Adipocyte (in vitro differentiated cells): ENCODE measurements at regions not wholly inside any gene's neighbourhood (a gene's known extent, or its start where the extent isn't known, plus 50 kb on each side); places are given as distances from the start of the nearest gene placed in this dataset.
"Not testable (repeated sequence)": the region's sequence is repeated elsewhere in the genome, so short reads cannot be mapped to it uniquely, and the experiment has no call there.

Experiments used
- DNase-seq: peaks from one replicate; pipeline ENCODE4 v3.0.0-alpha.2; 2015; ENCODE audit warnings: low read depth
- H3K27me3 ChIP-seq: replicated peaks from 2 replicates; pipeline ENCODE4 v1.7.0; 2013; ENCODE audit warnings: mild to moderate bottlenecking, low read length, moderate library complexity; ENCODE audit not compliant: control insufficient read depth, insufficient read depth
- H3K36me3 ChIP-seq: 2 replicates; pipeline ENCODE4 v1.7.0; 2013; ENCODE audit warnings: low read length, mild to moderate bottlenecking, moderate library complexity; ENCODE audit not compliant: control insufficient read depth, insufficient read depth, severe bottlenecking
- H3K4me1 ChIP-seq: 2 replicates; pipeline ENCODE4 v1.7.0; 2013; ENCODE audit warnings: mild to moderate bottlenecking, low read length, moderate library complexity; ENCODE audit not compliant: control insufficient read depth, insufficient read depth
- H3K4me3 ChIP-seq: 2 replicates; pipeline ENCODE4 v1.7.0; 2013; ENCODE audit warnings: mild to moderate bottlenecking, low read length, moderate library complexity
- H3K9ac ChIP-seq: 2 replicates; pipeline ENCODE4 v1.7.0; 2013; ENCODE audit warnings: mild to moderate bottlenecking, low read length, moderate library complexity
- H3K9me3 ChIP-seq: 2 replicates; pipeline ENCODE4 v1.7.0; 2013; ENCODE audit warnings: mild to moderate bottlenecking, low read length, moderate library complexity; ENCODE audit not compliant: control insufficient read depth

DNA sequence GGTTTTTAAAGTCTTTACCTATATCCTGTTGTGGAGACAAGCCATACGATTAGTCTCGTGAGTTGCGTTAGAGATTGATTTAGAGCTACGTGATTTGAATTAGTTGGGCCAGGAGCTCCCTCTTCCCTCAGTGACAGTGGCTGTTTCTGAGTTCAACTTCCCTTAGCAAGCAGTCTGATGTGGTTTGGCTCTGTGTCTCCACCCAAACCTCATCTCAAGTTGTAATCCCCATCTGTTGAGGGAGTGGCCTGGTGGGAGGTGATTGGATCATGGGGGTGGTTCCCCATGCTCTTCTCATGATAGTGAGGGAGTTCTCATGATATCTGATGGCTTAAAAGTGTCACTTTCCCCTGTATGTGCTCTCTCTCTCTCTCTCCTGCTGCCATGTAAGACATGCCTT lies 192.9 kb upstream of the PTGFR start:
- Histone ChIP-seq H3K4me3 (no peak overlapping the region), H3K27me3 (no peaks in the 10 kb centered on the region), H3K9me3 (no peaks in the 10 kb centered on the region), H3K36me3 (no peaks in the 10 kb centered on the region), H3K4me1 (peaks cover 6% of the 10 kb centered on the region), H3K9ac (no peak overlapping the region)
- DNase-seq, result no peak

DNA sequence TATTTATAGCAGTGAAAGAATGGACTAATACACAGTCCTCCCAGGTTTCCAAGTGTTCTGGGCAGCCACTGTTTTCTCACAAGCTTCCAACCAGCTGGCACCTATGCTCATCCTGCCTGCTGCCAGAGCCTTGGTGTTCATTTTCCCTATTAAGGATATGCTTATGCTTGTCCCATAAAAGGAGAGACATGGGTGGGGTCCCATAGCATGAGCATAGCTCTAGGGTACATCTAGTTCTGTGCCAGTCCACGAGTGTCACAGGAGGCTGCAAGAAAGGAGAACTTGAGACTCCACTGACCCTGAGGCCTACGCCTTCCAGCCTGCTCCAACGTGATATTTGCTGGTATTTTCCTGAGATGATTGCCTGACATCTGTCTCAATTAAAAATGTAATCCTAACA lies 192.4 kb upstream of the PTGFR start:
- Histone ChIP-seq H3K4me3 (no peak overlapping the region), H3K9ac (no peak overlapping the region), H3K36me3 (no peaks in the 10 kb centered on the region), H3K4me1 (peaks cover 8% of the 10 kb centered on the region), H3K27me3 (no peaks in the 10 kb centered on the region), H3K9me3 (no peaks in the 10 kb centered on the region)
- DNase-seq, result no peak

DNA sequence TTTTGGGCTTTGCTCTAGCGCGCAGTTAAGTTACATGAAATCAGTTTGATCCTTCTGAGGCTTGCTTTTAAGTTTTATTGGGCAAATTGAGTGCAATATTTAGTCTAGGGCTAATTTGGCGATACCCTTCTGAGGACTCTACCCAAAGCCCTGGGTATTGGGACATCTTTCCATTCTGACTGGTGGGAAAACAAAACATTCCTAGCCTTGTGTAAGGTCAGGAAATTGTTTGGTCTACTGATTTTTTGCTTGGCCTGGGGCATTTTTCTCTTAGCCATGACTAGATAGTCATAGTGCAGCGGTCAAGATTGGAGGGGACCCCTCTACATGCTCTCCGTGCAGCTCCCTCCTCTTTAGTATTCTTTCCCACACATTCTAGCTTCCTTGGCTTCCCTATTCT lies 189.6 kb upstream of the PTGFR start:
- no peak overlapping the region for H3K4me3 ChIP-seq
- no peaks in the 10 kb centered on the region for H3K9me3 ChIP-seq
- DNase-seq, result peak; percentile 34

DNA sequence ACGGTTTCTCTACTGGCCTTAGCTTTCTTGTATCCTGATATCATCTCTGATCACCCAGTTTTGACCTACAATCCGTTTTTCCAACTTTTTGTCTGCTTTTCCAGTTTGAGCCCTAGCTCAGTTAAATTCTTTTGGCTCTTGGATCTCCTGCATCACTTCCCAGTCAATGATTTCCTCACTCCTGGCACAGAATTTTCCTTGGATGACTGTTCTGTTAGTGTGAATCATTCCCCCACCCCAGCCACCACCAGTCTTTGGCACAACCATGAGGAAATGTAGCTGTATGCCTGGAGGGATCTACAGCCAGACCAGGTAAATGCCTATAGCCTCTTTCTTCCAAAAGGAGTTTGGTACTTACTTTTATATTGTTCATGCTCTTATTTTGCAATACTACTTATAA lies 187.2 kb upstream of the PTGFR start:
- H3K9me3 ChIP-seq, result no peaks in the 10 kb centered on the region

More for the DNA sequence above, 189.6 kb upstream of the PTGFR start:
- Histone ChIP-seq H3K27me3 (no peaks in the 10 kb centered on the region), H3K4me1 (peaks cover 23% of the 10 kb centered on the region), H3K9ac (no peak overlapping the region), H3K36me3 (no peaks in the 10 kb centered on the region)

GRCh38 chr1:78304341-78304740 lies 186.4 kb upstream of the PTGFR start:
- no peak overlapping the region for H3K9ac ChIP-seq
- no peak for DNase-seq

More for the DNA sequence above, 187.2 kb upstream of the PTGFR start:
- DNase-seq, result peak; percentile 87
- H3K9ac ChIP-seq, result peak overlapping the region; percentile 32
- H3K4me3 ChIP-seq, result peak overlapping the region; percentile 4
- peaks cover 23% of the 10 kb centered on the region for H3K4me1 ChIP-seq
- no peaks in the 10 kb centered on the region for H3K27me3 ChIP-seq
- H3K36me3 ChIP-seq, result no peaks in the 10 kb centered on the region

GRCh38 chr1:78304761-78305160 lies 186.0 kb upstream of the PTGFR start:
- Histone ChIP-seq H3K36me3 (no peaks in the 10 kb centered on the region), H3K4me1 (peaks cover 23% of the 10 kb centered on the region), H3K9ac (no peak overlapping the region), H3K9me3 (no peaks in the 10 kb centered on the region), H3K27me3 (no peaks in the 10 kb centered on the region), H3K4me3 (peak overlapping the region; percentile 31)
- no peak for DNase-seq

More at GRCh38 chr1:78304341-78304740, 186.4 kb upstream of the PTGFR start:
- H3K27me3 ChIP-seq, result no peaks in the 10 kb centered on the region
- peak overlapping the region; percentile 31 for H3K4me3 ChIP-seq
- no peaks in the 10 kb centered on the region for H3K9me3 ChIP-seq
- H3K36me3 ChIP-seq, result no peaks in the 10 kb centered on the region
- H3K4me1 ChIP-seq, result peaks cover 23% of the 10 kb centered on the region

GRCh38 chr1:78310261-78310660 lies 180.5 kb upstream of the PTGFR start:
- H3K4me1 ChIP-seq, H3K36me3 ChIP-seq, H3K27me3 ChIP-seq, H3K9ac ChIP-seq, H3K4me3 ChIP-seq, DNase-seq, H3K9me3 ChIP-seq: not testable (repeated sequence)

DNA sequence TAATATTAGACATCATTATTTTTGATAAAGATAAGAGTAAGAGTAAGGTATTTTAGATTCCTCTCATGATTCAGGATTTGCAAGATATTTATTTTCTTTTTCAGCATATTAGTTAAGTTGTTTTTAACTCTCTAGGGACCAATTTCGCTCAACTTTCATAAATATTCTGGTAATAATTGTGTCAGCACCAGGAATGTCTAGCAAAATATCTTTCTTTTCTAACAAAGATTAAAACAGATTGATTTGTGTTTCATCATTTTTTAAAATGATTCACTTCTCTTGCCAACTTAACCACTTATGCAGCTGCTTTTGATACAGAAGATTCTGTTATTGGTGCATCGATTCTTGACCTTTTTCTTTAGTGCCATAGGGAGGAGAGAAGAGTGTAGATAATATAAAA lies 172.8 kb upstream of the PTGFR start:
- Histone ChIP-seq H3K9me3 (no peaks in the 10 kb centered on the region), H3K4me1 (no peaks in the 10 kb centered on the region), H3K36me3 (no peaks in the 10 kb centered on the region), H3K27me3 (peaks cover 4% of the 10 kb centered on the region), H3K4me3 (no peak overlapping the region), H3K9ac (no peak overlapping the region)
- no peak for DNase-seq

GRCh38 chr1:78319603-78320002 lies 171.2 kb upstream of the PTGFR start:
- H3K9me3 ChIP-seq, result no peaks in the 10 kb centered on the region
- DNase-seq, result no peak
- H3K4me3 ChIP-seq, result no peak overlapping the region
- no peak overlapping the region for H3K9ac ChIP-seq
- no peaks in the 10 kb centered on the region for H3K36me3 ChIP-seq
- H3K27me3 ChIP-seq, result peaks cover 4% of the 10 kb centered on the region
- no peaks in the 10 kb centered on the region for H3K4me1 ChIP-seq

GRCh38 chr1:78322928-78323680 lies 167.7 kb upstream of the PTGFR start:
- Histone ChIP-seq H3K4me3 (no peak overlapping the region), H3K9me3 (no peaks in the 10 kb centered on the region), H3K4me1 (no peaks in the 10 kb centered on the region), H3K36me3 (no peaks in the 10 kb centered on the region), H3K27me3 (peaks cover 4% of the 10 kb centered on the region), H3K9ac (no peak overlapping the region)
- no peak for DNase-seq

GRCh38 chr1:78325293-78325692 lies 165.5 kb upstream of the PTGFR start:
- DNase-seq, result no peak
- Histone ChIP-seq H3K36me3 (no peaks in the 10 kb centered on the region), H3K4me3 (no peak overlapping the region), H3K9ac (no peak overlapping the region), H3K27me3 (peaks cover 4% of the 10 kb centered on the region), H3K9me3 (no peaks in the 10 kb centered on the region), H3K4me1 (no peaks in the 10 kb centered on the region)

DNA sequence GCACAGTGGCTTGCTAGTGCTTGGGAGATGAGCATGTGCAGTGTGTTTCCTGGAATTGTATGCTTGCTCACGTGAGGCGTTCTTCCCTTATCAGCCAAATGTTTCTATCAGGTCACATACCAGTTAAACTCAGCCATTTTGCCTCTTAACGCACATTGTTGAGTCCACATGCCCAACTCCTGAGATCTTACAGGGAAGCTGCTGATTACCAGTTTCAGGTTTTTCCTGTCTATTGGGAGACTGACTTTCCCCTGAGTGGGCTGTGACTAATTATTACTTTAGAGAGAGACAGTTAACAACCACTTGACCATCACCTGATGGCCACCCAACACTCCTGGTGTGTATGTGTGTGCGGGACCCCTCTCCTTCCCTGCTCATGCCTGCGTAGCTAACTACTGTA lies 161.3 kb upstream of the PTGFR start:
- no peak overlapping the region for H3K9ac ChIP-seq

More for the DNA sequence above, 161.3 kb upstream of the PTGFR start:
- H3K4me1 ChIP-seq, result peaks cover 4% of the 10 kb centered on the region
- no peak overlapping the region for H3K4me3 ChIP-seq
- no peaks in the 10 kb centered on the region for H3K9me3 ChIP-seq
- DNase-seq, result no peak
- H3K36me3 ChIP-seq, result no peaks in the 10 kb centered on the region
- H3K27me3 ChIP-seq, result no peaks in the 10 kb centered on the region
